Mesenchymal stem cell (in vitro differentiated cells and primary cell): ENCODE measurements at regions not wholly inside any gene's neighbourhood (a gene's known extent, or its start where the extent isn't known, plus 50 kb on each side); places are given as distances from the start of the nearest gene placed in this dataset.

Source experiments
- DNase-seq: peaks from one replicate; pipeline ENCODE4 v3.0.0-alpha.2; 2013
- H2AFZ ChIP-seq: one replicate; pipeline ENCODE4 v1.6.1; 2013; ENCODE audit warnings: low read depth, mild to moderate bottlenecking, control low read depth, inconsistent platforms, low read length, moderate library complexity
- H2AK5ac ChIP-seq: 2 replicates; pipeline ENCODE4 v1.6.1; 2013; ENCODE audit warnings: low read length, moderate library complexity, mild to moderate bottlenecking, inconsistent platforms; ENCODE audit not compliant: severe bottlenecking
- H2BK120ac ChIP-seq: one replicate; pipeline ENCODE4 v1.6.1; 2013; ENCODE audit warnings: low read depth, mild to moderate bottlenecking, inconsistent platforms, low read length, moderate library complexity
- H2BK12ac ChIP-seq, 2 experiments: one replicate each; pipeline ENCODE4 v1.6.1; 2013; ENCODE audit warnings: inconsistent platforms in 2 of 2, low read length in 2 of 2, mild to moderate bottlenecking in 2 of 2, moderate library complexity in 2 of 2, control low read depth in 1 of 2
- H2BK15ac ChIP-seq: one replicate; pipeline ENCODE4 v1.6.1; 2013; ENCODE audit warnings: mild to moderate bottlenecking, low read depth, inconsistent platforms; ENCODE audit not compliant: poor library complexity, severe bottlenecking
- H2BK5ac ChIP-seq: 2 replicates; pipeline ENCODE4 v1.6.1; 2013; ENCODE audit warnings: low read depth, mild to moderate bottlenecking, low read length, control low read depth, inconsistent platforms; ENCODE audit not compliant: poor library complexity, severe bottlenecking
- H3K14ac ChIP-seq, 2 experiments: one replicate each; pipeline ENCODE4 v1.6.1; 2013; ENCODE audit warnings: inconsistent platforms in 2 of 2, low read length in 2 of 2, control low read depth in 1 of 2, mild to moderate bottlenecking in 1 of 2, moderate library complexity in 1 of 2
- H3K18ac ChIP-seq, 2 experiments: one replicate each; pipeline ENCODE4 v1.6.1; 2013; ENCODE audit warnings: inconsistent platforms in 2 of 2, low read length in 2 of 2, control low read depth in 1 of 2, low read depth in 1 of 2, mild to moderate bottlenecking in 1 of 2
- H3K23ac ChIP-seq, 2 experiments: one replicate each; pipeline ENCODE4 v1.6.1; 2013; ENCODE audit warnings: inconsistent platforms in 2 of 2, low read length in 2 of 2, mild to moderate bottlenecking in 2 of 2, moderate library complexity in 2 of 2, control low read depth in 1 of 2
- H3K27ac ChIP-seq: 2 replicates; pipeline ENCODE4 v1.5.1; 2013; ENCODE audit warnings: mild to moderate bottlenecking, moderate library complexity, low read length, control low read depth, inconsistent platforms; ENCODE audit not compliant: poor library complexity, severe bottlenecking
- H3K27me3 ChIP-seq, 2 experiments: 2 replicates each; pipeline versions ENCODE4 v1.6.1 to v1.7.0; 2013; ENCODE audit warnings: low read length in 2 of 2, mild to moderate bottlenecking in 2 of 2, moderate library complexity in 2 of 2, control low read depth in 1 of 2, inconsistent platforms in 1 of 2; ENCODE audit not compliant: control insufficient read depth in 1 of 2, insufficient read depth in 1 of 2
- H3K36me3 ChIP-seq, 2 experiments: 2 replicates each; pipeline versions ENCODE4 v1.6.1 to v1.7.0; 2013; ENCODE audit warnings: low read length in 2 of 2, control low read depth in 1 of 2, inconsistent platforms in 1 of 2, low read depth in 1 of 2, mild to moderate bottlenecking in 1 of 2; ENCODE audit not compliant: insufficient read depth in 2 of 2, control insufficient read depth in 1 of 2
- H3K4ac ChIP-seq, 2 experiments: one replicate each; pipeline ENCODE4 v1.6.1; 2013; ENCODE audit warnings: inconsistent platforms in 2 of 2, low read length in 2 of 2, mild to moderate bottlenecking in 2 of 2, moderate library complexity in 2 of 2, control low read depth in 1 of 2, low read depth in 1 of 2
- H3K4me1 ChIP-seq: 2 replicates; pipeline ENCODE4 v1.6.1; 2013; ENCODE audit warnings: low read depth, low read length, control low read depth; ENCODE audit not compliant: control insufficient read depth, insufficient read depth
- H3K4me2 ChIP-seq: 2 replicates; pipeline ENCODE4 v1.6.1; 2013; ENCODE audit warnings: low read length, mild to moderate bottlenecking, inconsistent platforms; ENCODE audit not compliant: poor library complexity, severe bottlenecking
- H3K4me3 ChIP-seq, 2 experiments: 2 replicates each; pipeline versions ENCODE4 v1.5.1 to v1.7.0; 2013; ENCODE audit warnings: low read length in 2 of 2, mild to moderate bottlenecking in 2 of 2, control low read depth in 1 of 2, low read depth in 1 of 2; ENCODE audit not compliant: insufficient read depth in 1 of 2
- H3K79me1 ChIP-seq: replicated peaks from 2 replicates; pipeline ENCODE4 v1.6.1; 2013; ENCODE audit warnings: mild to moderate bottlenecking, control low read depth, low read length, inconsistent platforms; ENCODE audit not compliant: poor library complexity, severe bottlenecking
- H3K9ac ChIP-seq: 2 replicates; pipeline ENCODE4 v1.7.0; 2013; ENCODE audit warnings: mild to moderate bottlenecking, low read length, moderate library complexity
- H3K9me3 ChIP-seq: 2 replicates; pipeline ENCODE4 v1.7.0; 2013; ENCODE audit warnings: mild to moderate bottlenecking, low read length; ENCODE audit not compliant: control insufficient read depth
- H4K8ac ChIP-seq: one replicate; pipeline ENCODE4 v1.6.1; 2013; ENCODE audit warnings: inconsistent platforms, mild to moderate bottlenecking, low read length, moderate library complexity
- H4K91ac ChIP-seq: one replicate; pipeline ENCODE4 v1.6.1; 2013; ENCODE audit warnings: mild to moderate bottlenecking, low read length, inconsistent platforms
- WGBS: methylation state at CpG from one replicate; pipeline ENCODE4 v1.1.7; 2013; ENCODE audit warnings: mixed read lengths; 5-methylcytosine and 5-hydroxymethylcytosine counted together

GRCh38 chr13:90770334-90770733 lies 577.2 kb upstream of the MIR17HG start:
- H2BK5ac ChIP-seq, result no peak overlapping the region
- H3K9me3 ChIP-seq, result no peaks in the 10 kb centered on the region
- H3K27ac ChIP-seq, result no peak overlapping the region
- DNase-seq, result no peak
- no peak overlapping the region for H3K9ac ChIP-seq
- H3K36me3 ChIP-seq, result no peaks in the 10 kb centered on the region
- no peak overlapping the region for H4K91ac ChIP-seq
- no peaks in the 10 kb centered on the region for H3K27me3 ChIP-seq
- H2BK12ac ChIP-seq, result no peak overlapping the region
- no peak overlapping the region for H3K14ac ChIP-seq
- no peak overlapping the region for H3K4me2 ChIP-seq
- H3K4ac ChIP-seq, result no peak overlapping the region
- H3K4me1 ChIP-seq, result no peaks in the 10 kb centered on the region
- H2BK15ac ChIP-seq, result no peak overlapping the region
- no peak overlapping the region for H3K4me3 ChIP-seq
- no peaks in the 10 kb centered on the region for H3K79me1 ChIP-seq
- no CpG with 5 or more reads among the region's 3 CpGs for WGBS
- H2AFZ ChIP-seq, result no peak overlapping the region
- H2BK120ac ChIP-seq, result no peak overlapping the region
- H3K18ac ChIP-seq, result no peak overlapping the region
- H3K23ac ChIP-seq, result no peak overlapping the region
- no peak overlapping the region for H2AK5ac ChIP-seq
- no peak overlapping the region for H4K8ac ChIP-seq

- Histone ChIP-seq H2AK5ac (no peak overlapping the region), H3K4ac (no peak overlapping the region), H2BK15ac (no peak overlapping the region), H3K23ac (no peak overlapping the region), H2BK5ac (no peak overlapping the region), H3K9ac (no peak overlapping the region), H3K36me3 (no peaks in the 10 kb centered on the region), H3K4me3 (no peak overlapping the region), H3K4me2 (no peak overlapping the region), H3K79me1 (no peaks in the 10 kb centered on the region), H4K91ac (no peak overlapping the region), H3K27me3 (no peaks in the 10 kb centered on the region), H2AFZ (no peak overlapping the region), H3K18ac (no peak overlapping the region), H3K14ac (no peak overlapping the region), H3K4me1 (no peaks in the 10 kb centered on the region), H4K8ac (no peak overlapping the region), H2BK12ac (no peak overlapping the region), H3K9me3 (no peaks in the 10 kb centered on the region), H2BK120ac (no peak overlapping the region), H3K27ac (no peak overlapping the region)
- no peak for DNase-seq
Measured at GRCh38 chr13:90773681-90774080, 573.8 kb upstream of the MIR17HG start.

GRCh38 chr13:90776051-90776748 lies 571.3 kb upstream of the MIR17HG start:
- Histone ChIP-seq H3K4me2 (no peak overlapping the region), H3K4ac (no peak overlapping the region), H3K79me1 (no peaks in the 10 kb centered on the region), H4K8ac (no peak overlapping the region), H3K18ac (no peak overlapping the region), H3K4me3 (no peak overlapping the region), H2AFZ (no peak overlapping the region), H3K14ac (no peak overlapping the region), H2BK12ac (no peak overlapping the region), H4K91ac (no peak overlapping the region), H2AK5ac (no peak overlapping the region), H3K27ac (no peak overlapping the region), H2BK15ac (no peak overlapping the region), H3K9me3 (no peaks in the 10 kb centered on the region), H3K27me3 (no peaks in the 10 kb centered on the region), H3K4me1 (no peaks in the 10 kb centered on the region), H2BK5ac (no peak overlapping the region), H2BK120ac (no peak overlapping the region), H3K9ac (no peak overlapping the region), H3K36me3 (no peaks in the 10 kb centered on the region), H3K23ac (no peak overlapping the region)
- 95% methylated on average over 7 of the region's 7 CpGs for WGBS
- DNase-seq, result no peak

- H2BK12ac ChIP-seq, result no peak overlapping the region
- H2AFZ ChIP-seq, result no peak overlapping the region
- H3K9ac ChIP-seq, result no peak overlapping the region
- no peak overlapping the region for H3K4ac ChIP-seq
- no peaks in the 10 kb centered on the region for H3K27me3 ChIP-seq
- no peak overlapping the region for H3K18ac ChIP-seq
- H2AK5ac ChIP-seq, result no peak overlapping the region
- H3K4me2 ChIP-seq, result no peak overlapping the region
- no peaks in the 10 kb centered on the region for H3K79me1 ChIP-seq
- no peak overlapping the region for H4K91ac ChIP-seq
- no peaks in the 10 kb centered on the region for H3K4me1 ChIP-seq
- H3K14ac ChIP-seq, result no peak overlapping the region
- no peak for DNase-seq
- H2BK5ac ChIP-seq, result no peak overlapping the region
- no peak overlapping the region for H3K4me3 ChIP-seq
- H4K8ac ChIP-seq, result no peak overlapping the region
- H2BK120ac ChIP-seq, result no peak overlapping the region
- no peak overlapping the region for H3K27ac ChIP-seq
- H3K36me3 ChIP-seq, result no peaks in the 10 kb centered on the region
- no peak overlapping the region for H3K23ac ChIP-seq
- no peak overlapping the region for H2BK15ac ChIP-seq
- no peaks in the 10 kb centered on the region for H3K9me3 ChIP-seq
Measured at GRCh38 chr13:90783273-90783672, 564.2 kb upstream of the MIR17HG start.
